Left renal pelvis (tissue), 4 donors: ENCODE measurements at regions not wholly inside any gene's neighbourhood (a gene's known extent, or its start where the extent isn't known, plus 50 kb on each side); places are given as distances from the start of the nearest gene placed in this dataset.
"Not testable (repeated sequence)": the region's sequence is repeated elsewhere in the genome, so short reads cannot be mapped to it uniquely, and the experiment has no call there.

ENCODE experiments used
- DNase-seq, 4 donors: peaks; one replicate each; pipeline ENCODE4 v3.0.0-alpha.2; 2013; ENCODE audit warnings: low read depth in 4 of 4, low spot score in 3 of 4

GRCh38 chr2:87311896-87312441, 290.3 kb upstream of the PLGLB1 start:
- DNase-seq = not testable (repeated sequence)

DNA sequence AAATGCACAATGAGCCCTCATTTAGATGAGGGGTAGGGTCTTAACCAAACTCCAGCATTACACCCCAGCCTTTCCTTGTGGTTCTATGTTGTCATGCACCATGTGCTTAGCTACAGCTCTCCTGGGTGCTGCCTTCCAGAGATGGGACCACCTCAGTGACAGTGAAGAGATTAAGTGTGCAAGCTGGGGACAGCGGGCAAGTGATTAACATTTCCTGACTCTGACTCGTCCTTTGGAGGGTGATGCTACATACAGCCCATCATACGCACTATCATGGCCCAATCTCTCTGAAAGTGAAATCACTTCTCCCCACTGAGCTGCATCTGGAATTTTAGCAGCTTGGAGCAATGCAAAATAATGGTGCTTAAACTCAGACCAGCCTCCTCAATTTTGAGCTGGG, 293.0 kb upstream of the PLGLB1 start:
- not testable (repeated sequence) for DNase-seq

DNA sequence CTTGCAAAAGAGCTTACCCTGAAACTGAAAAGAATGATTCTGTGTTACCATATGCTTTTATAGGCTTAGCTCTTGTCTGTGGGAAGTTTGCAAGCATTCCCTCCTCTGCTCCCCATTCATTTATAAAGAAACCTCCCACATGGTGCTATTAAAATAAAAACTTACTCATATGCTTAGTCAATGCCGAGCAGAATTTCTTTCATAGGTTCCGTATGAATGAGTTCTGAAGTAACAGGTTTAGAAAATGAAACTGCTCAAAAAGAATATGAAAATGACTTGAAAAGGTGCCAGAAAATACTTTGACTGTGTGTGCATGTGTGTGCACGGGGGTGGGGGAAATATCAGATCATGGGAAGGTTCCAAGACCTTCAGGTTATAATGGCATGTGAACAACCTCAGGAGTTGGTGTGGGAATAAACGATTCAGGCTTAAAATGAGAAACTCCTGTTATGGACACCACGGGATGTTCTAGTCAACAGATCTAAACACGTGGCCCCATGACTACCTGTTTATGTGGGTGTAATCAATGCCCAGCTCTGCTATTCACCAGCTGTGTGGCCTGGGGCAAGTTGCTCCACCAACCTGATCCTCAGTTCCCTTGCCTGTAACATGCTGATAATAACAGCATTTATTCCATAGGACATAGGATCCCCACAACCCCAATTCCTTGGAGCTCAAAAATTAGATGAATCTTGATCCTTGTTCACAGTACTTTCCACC, 293.7 kb upstream of the PLGLB1 start:
- not testable (repeated sequence) for DNase-seq

DNA sequence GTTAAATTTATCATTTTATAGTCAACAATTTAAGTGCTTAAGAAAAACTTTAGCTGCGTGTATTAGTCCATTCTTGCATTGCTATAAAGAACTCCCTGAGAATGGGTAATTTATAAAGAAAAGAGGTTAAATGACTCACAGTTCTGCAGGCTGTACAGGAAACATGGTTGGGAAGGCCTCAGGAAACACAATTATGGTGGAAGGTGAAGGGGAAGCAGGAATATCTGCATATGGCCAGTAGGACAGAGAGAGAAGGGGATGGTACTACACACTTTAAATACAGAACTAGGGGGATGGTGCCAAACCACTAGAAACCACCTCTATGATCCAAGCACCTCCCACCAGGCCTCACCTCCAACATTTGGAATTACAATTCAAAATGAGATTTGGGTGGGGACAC, 295.5 kb upstream of the PLGLB1 start:
- not testable (repeated sequence) for DNase-seq

- DNase-seq = not testable (repeated sequence)
Observed at GRCh38 chr2:87318814-87319491, 297.3 kb upstream of the PLGLB1 start.

DNA sequence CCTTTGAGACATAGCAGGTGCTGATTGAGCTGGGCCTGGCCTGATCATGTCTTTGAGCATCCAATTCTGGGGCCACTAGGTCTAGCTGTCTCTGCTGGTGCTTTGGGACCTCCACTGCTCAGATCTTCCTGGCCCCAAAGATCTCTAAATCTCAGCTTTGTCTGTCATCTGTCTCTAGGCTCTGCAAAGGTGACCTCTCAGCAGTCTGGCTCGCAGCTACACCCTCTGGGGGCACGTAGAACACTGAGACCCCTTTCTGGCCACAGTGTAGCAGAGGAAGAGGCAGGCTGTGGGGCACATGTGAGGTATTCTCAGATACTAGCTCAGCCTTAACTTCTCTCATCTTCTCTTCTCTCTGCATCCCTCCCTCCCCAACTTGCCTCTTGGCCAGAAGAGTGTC, 298.1 kb upstream of the PLGLB1 start:
- DNase-seq = not testable (repeated sequence)

GRCh38 chr2:87321201-87321600, 299.6 kb upstream of the PLGLB1 start:
- not testable (repeated sequence) for DNase-seq

DNA sequence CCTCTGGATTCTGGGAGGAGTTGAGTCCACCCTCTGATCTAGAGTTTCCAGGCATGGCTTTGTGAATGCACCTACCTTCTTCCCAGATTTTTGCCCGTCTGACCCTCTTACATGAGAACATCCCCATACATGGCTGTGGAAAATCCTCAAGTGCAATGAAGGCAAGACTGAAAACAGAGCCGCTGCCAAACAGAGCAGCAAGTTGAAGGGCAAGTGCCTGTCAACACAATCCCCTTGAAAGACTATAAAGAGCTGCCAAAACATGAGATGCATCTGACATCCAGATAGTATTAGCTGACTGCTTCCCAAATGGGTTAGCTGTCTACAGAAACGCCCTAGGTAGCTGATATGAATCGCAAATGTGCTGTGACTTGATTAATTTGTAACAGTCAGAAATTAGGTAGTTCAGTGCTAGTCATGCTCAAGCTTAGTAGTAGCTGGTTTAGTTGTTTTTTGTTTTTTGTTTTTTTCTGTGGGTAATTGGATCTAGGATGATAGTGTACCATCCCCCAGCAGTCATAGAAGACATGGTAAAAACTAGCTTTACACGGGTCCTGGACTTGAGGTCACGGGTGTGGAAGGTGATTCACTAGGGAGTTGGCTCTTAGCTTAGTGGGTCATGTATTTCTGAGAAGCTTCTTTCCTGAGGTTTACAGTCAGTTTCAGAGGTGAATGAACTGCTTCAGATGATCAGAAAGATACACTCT, 302.8 kb upstream of the PLGLB1 start:
- DNase-seq = not testable (repeated sequence)

DNA sequence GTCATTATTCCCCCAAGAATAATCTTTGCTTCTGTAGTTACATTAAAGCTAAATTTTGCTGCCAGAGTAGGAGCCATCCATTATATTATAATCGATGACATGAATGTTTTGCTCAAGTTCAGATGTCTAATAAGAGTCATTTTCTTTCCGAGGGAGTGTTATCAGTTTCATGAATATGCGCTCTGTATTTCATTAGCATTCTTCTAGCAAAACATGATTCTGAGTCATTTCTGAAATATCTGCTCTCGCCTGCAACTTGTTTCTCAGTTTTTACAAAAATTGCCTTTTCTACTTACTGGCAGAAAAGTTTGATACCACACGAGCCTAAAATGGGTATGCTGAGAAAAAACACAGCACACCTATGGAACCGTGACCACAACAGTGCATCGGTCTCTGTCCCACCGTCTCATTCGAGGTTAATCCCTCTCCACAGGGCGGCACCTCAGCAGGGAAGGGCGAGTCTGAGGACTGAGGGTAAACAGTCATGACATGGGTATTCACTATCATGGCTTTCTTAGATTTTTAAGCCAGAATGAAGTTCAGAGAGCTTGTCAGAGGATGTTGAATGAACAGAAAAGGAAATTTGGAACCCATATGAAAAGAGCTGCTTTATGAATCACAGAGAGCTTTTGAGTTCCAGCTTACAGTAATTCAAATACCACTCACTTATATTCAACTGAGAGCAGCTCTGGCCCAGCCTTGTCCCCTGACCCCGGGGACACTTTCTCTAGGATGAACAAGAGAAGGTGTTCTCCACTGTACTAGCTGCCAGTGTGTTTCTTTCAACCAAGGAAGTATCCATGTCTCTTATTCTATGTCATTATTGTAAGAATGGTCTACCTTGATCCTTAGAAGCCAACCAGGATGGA, 303.6 kb upstream of the PLGLB1 start:
- not testable (repeated sequence) for DNase-seq

DNA sequence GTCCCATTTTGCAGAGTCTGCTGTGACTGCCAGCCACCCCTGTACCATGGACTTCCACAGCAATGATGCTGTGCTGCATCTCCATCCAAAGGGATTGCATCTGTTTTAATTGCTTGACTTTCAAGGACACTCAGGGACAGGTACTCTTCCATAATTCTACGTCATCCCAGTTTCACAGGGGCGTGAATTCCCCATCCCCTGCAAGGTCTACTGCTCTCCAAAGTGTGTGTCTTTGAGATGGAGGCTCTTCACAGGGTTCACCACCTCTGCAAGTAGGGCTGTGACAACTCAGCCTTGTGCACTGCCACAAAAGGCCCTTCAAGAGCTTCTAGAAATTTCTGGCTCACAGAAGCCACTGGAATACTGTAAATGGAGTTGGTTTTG, 304.3 kb upstream of the PLGLB1 start:
- not testable (repeated sequence) for DNase-seq

GRCh38 chr2:87326754-87327153, 305.1 kb upstream of the PLGLB1 start:
- DNase-seq = not testable (repeated sequence)

DNA sequence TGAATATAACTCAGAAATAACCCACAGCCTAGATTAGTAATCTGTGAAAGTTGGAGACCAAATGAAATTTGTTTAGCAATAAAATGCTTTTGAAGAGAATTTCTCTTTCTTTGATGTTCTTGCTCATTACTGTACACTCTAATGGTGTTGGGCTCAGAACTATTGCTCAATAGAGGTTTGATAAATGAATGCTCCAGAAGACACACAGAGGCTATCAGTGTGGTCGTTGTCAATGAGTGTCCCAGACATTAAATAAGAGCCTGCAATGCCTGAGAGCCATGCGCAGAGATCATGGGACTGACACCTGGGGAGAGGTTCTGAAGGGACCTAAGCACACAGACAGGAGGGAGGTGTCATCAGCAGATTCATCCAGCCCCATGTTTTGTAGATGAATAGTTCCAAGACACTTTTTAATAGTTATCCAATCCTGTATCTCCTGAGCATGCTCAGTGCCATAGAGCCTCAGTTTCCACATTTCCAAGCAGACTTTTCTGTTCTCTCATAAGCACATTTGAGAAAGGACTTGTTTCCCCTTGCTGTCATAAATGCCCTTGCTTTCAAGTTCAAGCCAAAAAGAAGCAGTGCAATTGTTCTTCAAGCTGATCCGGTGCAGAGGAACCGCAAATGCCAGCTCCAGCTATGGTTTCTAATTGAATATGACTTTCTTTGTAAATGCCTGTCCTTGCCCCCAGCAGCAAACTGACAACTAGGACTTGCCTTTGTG, 306.2 kb upstream of the PLGLB1 start:
- not testable (repeated sequence) for DNase-seq

DNA sequence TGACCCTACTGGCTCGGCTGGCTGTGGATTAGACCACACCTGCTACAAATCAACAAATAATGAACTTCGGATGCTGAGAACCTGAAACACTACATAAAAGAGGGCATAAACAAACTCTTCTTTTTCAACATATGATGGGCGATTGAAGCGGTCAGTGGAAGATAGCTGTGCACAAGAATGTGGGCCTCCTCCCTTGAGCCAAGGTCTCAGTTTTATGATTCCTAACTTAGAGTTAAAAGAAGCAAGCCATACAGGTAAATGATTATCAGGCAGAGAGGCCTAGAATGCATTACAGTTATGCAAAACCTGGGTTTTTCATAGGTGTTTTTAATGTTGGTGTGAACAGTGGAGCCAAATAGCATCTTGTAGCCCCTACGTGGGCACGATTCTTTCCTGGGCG, 307.9 kb upstream of the PLGLB1 start:
- not testable (repeated sequence) for DNase-seq

GRCh38 chr2:87330486-87330885, 308.8 kb upstream of the PLGLB1 start:
- not testable (repeated sequence) for DNase-seq

GRCh38 chr2:87331940-87332583, 310.4 kb upstream of the PLGLB1 start:
- not testable (repeated sequence) for DNase-seq

GRCh38 chr2:87334888-87335287, 313.2 kb upstream of the PLGLB1 start:
- not testable (repeated sequence) for DNase-seq

DNA sequence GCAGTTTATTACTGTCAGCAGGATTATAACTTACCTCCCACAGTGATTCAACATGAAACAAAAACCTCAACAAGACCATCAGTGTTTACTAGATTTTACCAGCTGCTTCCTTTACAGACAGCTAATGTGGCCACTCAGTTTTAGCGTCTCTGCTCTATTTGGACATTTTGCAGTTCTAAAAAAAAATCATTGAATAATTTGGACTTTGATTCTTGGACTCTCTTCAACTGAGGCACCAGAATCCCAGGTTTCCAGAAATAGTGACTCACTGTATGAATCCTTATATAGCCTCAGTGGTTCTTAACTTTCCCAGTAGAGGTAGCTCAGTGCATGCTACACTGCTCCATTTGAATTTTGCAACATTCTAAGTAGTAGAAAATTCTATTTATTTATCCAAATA, 317.4 kb upstream of the PLGLB1 start:
- DNase-seq = not testable (repeated sequence)

DNA sequence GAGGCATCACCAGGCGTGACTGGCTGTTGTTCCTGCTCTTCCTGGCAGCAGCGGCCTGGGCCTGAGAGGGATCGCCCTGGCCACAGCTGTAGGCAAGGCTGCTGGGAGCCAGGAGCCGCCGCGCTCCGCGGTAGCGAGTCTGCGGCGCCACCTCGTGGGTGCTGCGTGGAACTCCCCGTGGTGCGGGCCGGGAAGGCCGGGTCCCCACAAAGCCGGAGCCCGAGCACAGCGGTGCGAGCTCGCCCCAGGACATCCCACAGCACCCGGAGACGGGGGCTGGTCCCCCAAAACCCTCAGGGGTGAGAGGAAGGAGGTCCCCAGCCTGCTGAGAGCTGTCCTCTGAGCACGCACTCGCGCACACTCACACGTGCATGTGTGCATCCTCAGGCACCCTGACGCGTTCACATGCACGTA, 320.0 kb upstream of the PLGLB1 start:
- peak in 2 of 4 donors; percentile 8 to 15 for DNase-seq

GRCh38 chr2:87342175-87342574, 320.5 kb upstream of the PLGLB1 start:
- DNase-seq = not testable (repeated sequence)
